Testis (tissue), 2 donors: ENCODE measurements at regions not wholly inside any gene's neighbourhood (a gene's known extent, or its start where the extent isn't known, plus 50 kb on each side); places are given as distances from the start of the nearest gene placed in this dataset.

Source experiments
- DNase-seq: peaks from one replicate; pipeline ENCODE4 v3.0.0-alpha.2; 2019
- H3K27ac ChIP-seq, 2 donors: fragments of 200-600 bp; sonication (generic); one replicate each; pipeline ENCODE4 v1.5.1; 2019
- H3K27me3 ChIP-seq: fragments of 200-600 bp; sonication (generic); one replicate; pipeline ENCODE4 v1.5.1; 2019
- H3K36me3 ChIP-seq: fragments of 200-600 bp; sonication (generic); one replicate; pipeline ENCODE4 v1.5.1; 2017; ENCODE audit warnings: low read depth; ENCODE audit errors: missing control alignments
- H3K4me1 ChIP-seq: fragments of 200-600 bp; sonication (generic); one replicate; pipeline ENCODE4 v1.5.1; 2019
- H3K4me3 ChIP-seq, 2 donors: fragments of 200-600 bp; sonication (generic); one replicate each; pipeline ENCODE4 v1.5.1; 2017 to 2019
- H3K9me3 ChIP-seq: fragments of 200-600 bp; sonication (generic); one replicate; pipeline ENCODE4 v1.5.1; 2017
- POLR2A ChIP-seq: fragments of 450-650 bp; IDR thresholded peaks from one replicate; pipeline ENCODE4 v1.6.1; 2017; ENCODE audit warnings: antibody characterized with exemption, mild to moderate bottlenecking, moderate library complexity
- WGBS, 2 donors: methylation state at CpG; one replicate each; pipeline ENCODE4 v1.1.5; 2018; 5-methylcytosine and 5-hydroxymethylcytosine counted together
- intact Hi-C: fragments of 100-400 bp; cut with DNase I; formaldehyde crosslinking; loops from one replicate; pipeline ENCODE4 v1.15.1; 2023; ENCODE audit warnings: low total_unique reads
- TF ChIP-seq, protein P1 (sequence below), 3 experiments: fragments of 450-650 bp in 2 of 3; fragments of 200-600 bp in 1 of 3; sonication (generic) in 1 of 3; IDR thresholded peaks; one replicate each; pipeline ENCODE4 v1.5.1; 2016 to 2019; ENCODE audit warnings: antibody characterized with exemption in 3 of 3, mild to moderate bottlenecking in 2 of 3, moderate library complexity in 1 of 3

DNA sequence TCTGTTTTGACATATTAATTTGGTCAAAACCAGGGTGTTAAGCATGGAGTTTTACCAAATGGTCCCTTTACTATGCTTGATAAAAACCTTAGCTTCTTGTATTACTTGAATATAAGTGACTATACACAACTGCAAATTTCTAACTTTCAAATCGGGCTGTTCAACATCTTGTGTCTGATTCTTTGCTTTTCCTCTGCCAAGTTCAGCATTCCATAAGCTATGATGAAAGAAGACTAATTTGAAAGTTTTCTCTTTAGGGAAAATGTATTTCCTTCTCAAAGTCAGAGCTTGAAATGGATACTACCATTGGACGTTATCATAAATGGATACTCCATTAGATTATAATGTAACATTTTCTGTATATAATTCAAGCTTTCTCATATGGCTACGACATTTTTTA is 792.9 kb downstream of the EFNA5 start:
- H3K27ac ChIP-seq = no peak overlapping the region
- no peaks in the 10 kb centered on the region for H3K4me1 ChIP-seq
- WGBS, 2 donors = 69 to 70% methylated on average over 3 of the region's 3 CpGs
- H3K9me3 ChIP-seq = no peaks in the 10 kb centered on the region
- no peak for TF ChIP-seq POLR2A
- TF ChIP-seq, protein P1, sequence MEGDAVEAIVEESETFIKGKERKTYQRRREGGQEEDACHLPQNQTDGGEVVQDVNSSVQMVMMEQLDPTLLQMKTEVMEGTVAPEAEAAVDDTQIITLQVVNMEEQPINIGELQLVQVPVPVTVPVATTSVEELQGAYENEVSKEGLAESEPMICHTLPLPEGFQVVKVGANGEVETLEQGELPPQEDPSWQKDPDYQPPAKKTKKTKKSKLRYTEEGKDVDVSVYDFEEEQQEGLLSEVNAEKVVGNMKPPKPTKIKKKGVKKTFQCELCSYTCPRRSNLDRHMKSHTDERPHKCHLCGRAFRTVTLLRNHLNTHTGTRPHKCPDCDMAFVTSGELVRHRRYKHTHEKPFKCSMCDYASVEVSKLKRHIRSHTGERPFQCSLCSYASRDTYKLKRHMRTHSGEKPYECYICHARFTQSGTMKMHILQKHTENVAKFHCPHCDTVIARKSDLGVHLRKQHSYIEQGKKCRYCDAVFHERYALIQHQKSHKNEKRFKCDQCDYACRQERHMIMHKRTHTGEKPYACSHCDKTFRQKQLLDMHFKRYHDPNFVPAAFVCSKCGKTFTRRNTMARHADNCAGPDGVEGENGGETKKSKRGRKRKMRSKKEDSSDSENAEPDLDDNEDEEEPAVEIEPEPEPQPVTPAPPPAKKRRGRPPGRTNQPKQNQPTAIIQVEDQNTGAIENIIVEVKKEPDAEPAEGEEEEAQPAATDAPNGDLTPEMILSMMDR (IDR thresholded peaks at IDR 0.05) = no peak
- DNase-seq = no peak
- no peak overlapping the region for H3K4me3 ChIP-seq
- intact Hi-C loops = no loop called here
- H3K27me3 ChIP-seq = no peaks in the 10 kb centered on the region
- H3K36me3 ChIP-seq = no peaks in the 10 kb centered on the region

DNA sequence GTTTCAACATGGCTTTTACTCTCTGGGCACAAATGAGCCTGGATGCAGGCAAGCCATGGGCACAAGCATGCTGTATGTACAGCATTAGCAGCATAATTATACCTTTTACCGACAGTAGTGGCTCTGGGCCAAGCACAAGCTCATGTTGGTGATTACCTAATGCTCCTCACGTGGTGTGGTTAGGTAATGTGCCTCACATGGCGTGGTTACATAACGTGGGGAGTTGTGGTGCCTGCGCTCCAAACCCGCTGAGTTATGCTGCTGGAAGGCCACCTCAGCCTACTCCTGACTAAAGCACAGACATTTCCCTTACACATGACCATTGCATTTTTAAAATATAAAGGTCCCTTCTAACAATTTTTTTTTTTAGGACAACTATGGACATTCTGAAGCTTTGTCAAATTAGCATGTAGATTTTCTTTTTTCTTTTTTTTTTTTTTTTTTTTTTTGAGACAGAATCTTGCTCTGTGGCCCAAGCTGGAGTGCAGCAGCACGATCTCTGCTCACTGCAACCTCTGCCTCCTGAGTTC is 794.0 kb downstream of the EFNA5 start:
- H3K4me1 ChIP-seq = no peaks in the 10 kb centered on the region
- no peak for DNase-seq
- H3K4me3 ChIP-seq = no peak overlapping the region
- intact Hi-C loops = no loop called here
- H3K27me3 ChIP-seq = no peaks in the 10 kb centered on the region
- 57 to 83% methylated on average over 7 of the region's 7 CpGs for WGBS, 2 donors
- no peaks in the 10 kb centered on the region for H3K9me3 ChIP-seq
- H3K36me3 ChIP-seq = no peaks in the 10 kb centered on the region
- no peak overlapping the region for H3K27ac ChIP-seq
- no peak for TF ChIP-seq POLR2A
- TF ChIP-seq, protein P1 (IDR thresholded peaks at IDR 0.05) = no peak

DNA sequence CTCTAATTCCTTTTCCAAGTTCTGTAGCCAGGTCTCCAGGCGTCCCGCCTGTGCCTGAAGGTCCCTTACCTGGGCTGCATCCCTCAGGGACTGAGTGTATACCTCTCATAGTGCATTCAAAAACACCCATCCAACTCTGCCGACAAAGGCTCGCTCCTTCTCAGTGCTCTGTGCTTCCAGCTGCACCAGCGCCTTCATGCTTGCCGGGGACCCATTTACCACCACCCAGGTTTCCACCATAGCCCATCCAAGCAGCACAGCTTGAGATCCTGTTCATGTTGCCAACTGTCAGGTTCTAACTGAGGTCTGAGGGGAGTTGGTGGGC is 794.5 kb downstream of the EFNA5 start:
- no peak for DNase-seq
- no peaks in the 10 kb centered on the region for H3K27me3 ChIP-seq
- H3K27ac ChIP-seq = no peak overlapping the region
- intact Hi-C loops = no loop called here
- TF ChIP-seq, protein P1 (IDR thresholded peaks at IDR 0.05) = no peak
- no peak for TF ChIP-seq POLR2A
- H3K4me1 ChIP-seq = no peaks in the 10 kb centered on the region
- peak overlapping the region in 1 of 2 donors; percentile 2 for H3K4me3 ChIP-seq
- no peaks in the 10 kb centered on the region for H3K36me3 ChIP-seq
- WGBS, 2 donors = 50 to 71% methylated on average over 5 to 6 of the region's 6 CpGs
- H3K9me3 ChIP-seq = no peaks in the 10 kb centered on the region

DNA sequence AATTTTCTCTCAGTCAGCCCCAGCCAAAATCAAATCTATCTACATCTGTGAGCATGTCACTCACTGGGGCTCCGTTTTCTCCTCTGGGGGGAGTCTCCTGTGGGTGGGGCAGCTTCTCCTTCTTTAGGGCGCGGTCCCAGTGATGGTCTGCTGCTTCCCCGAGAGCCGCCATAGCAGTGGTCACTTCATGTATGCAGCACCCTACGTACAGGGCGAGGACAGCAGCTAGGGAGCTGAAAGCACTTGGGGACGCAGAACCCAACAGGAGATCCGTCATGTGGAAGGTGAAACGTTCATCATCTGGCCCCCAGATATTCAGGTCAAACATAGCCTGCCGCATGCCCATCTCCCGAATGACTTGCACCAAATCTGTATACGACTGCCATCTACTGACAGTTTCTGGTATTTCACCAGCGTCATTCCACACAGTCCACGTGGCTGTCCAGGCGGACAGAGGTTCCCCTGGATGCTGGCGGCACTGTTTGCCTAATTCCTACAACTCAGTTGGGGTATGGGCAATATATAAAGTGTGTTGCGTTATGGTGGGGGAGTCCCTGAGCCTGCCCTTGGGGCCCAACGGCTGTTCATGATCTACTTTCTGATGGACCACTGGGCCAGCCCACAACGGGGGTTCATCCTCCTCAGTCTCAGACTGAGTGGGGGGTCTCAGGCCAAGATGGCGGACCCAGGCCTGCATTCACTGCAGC is 795.0 kb downstream of the EFNA5 start:
- peak overlapping the region in 1 of 2 donors; percentile 2 for H3K4me3 ChIP-seq
- no peaks in the 10 kb centered on the region for H3K4me1 ChIP-seq
- H3K27ac ChIP-seq = no peak overlapping the region
- 49 to 73% methylated on average over 20 to 21 of the region's 21 CpGs for WGBS, 2 donors
- TF ChIP-seq, protein P1 (IDR thresholded peaks at IDR 0.05) = peak; percentile 38 to 53 (median 48)
- no peak for TF ChIP-seq POLR2A
- no peaks in the 10 kb centered on the region for H3K9me3 ChIP-seq
- DNase-seq = peak; percentile 76
- H3K27me3 ChIP-seq = no peaks in the 10 kb centered on the region
- intact Hi-C loops = no loop called here
- H3K36me3 ChIP-seq = no peaks in the 10 kb centered on the region

DNA sequence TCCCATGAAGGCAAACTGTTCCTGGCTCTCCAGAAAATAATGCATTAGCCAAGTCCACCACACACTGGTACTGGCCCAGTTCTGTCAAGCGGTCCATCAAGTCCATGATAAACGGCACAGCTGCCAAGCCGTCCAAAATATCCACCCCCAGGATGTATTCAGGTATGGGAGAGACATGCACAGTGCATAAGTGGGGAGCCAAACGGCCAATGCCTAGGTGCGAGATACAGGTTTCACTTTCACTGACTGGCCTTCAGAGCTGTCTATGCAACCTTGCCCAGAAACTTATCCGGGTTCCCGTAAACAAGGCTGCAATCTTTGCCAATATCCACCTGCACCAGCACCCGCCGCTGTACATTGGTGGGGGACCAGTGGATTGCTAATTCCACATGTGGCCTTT is 795.8 kb downstream of the EFNA5 start:
- WGBS, 2 donors = 62 to 83% methylated on average over 9 of the region's 9 CpGs
- Histone ChIP-seq H3K27me3 (no peaks in the 10 kb centered on the region), H3K36me3 (no peaks in the 10 kb centered on the region), H3K9me3 (no peaks in the 10 kb centered on the region), H3K27ac (no peak overlapping the region), H3K4me3 (no peak overlapping the region), H3K4me1 (no peaks in the 10 kb centered on the region)
- intact Hi-C loops = no loop called here
- TF ChIP-seq, protein P1 (IDR thresholded peaks at IDR 0.05) = no peak
- no peak for TF ChIP-seq POLR2A
- DNase-seq = no peak
